Thyroid gland (tissue), 4 donors: ENCODE measurements at regions not wholly inside any gene's neighbourhood (a gene's known extent, or its start where the extent isn't known, plus 50 kb on each side); places are given as distances from the start of the nearest gene placed in this dataset.

Experiments
- CTCF ChIP-seq, 6 experiments: fragments of 200-600 bp in 3 of 6; fragments of 450-650 bp in 3 of 6; sonication (generic) in 3 of 6; IDR thresholded peaks; one replicate each; pipeline ENCODE4 v1.5.1; 2016 to 2019; ENCODE audit warnings: antibody characterized with exemption in 6 of 6, mild to moderate bottlenecking in 2 of 6, inconsistent platforms in 1 of 6, moderate library complexity in 1 of 6
- POLR2A ChIP-seq, 2 donors: fragments of 450-650 bp; IDR thresholded peaks; one replicate each; pipeline ENCODE4 v1.6.1; 2017; ENCODE audit warnings: antibody characterized with exemption in 2 of 2, mild to moderate bottlenecking in 2 of 2, moderate library complexity in 1 of 2

- TF ChIP-seq CTCF (IDR thresholded peaks at IDR 0.05): no peak
- TF ChIP-seq POLR2A (IDR thresholded peaks at IDR 0.05): no peak
Measured at GRCh38 chr20:55424968-55425367, 580.4 kb downstream of the CBLN4 start.
